A549 (cell line): ENCODE measurements at regions not wholly inside any gene's neighbourhood (a gene's known extent, or its start where the extent isn't known, plus 50 kb on each side); places are given as distances from the start of the nearest gene placed in this dataset.

ENCODE experiments used
- BHLHE40 ChIP-seq: IDR thresholded peaks from 2 replicates; pipeline ENCODE4 v1.6.1; 2012; ENCODE audit warnings: low read depth, low read length, inconsistent platforms
- CHD2 ChIP-seq: fragments of 150-350 bp; IDR thresholded peaks from 2 replicates; pipeline ENCODE4 v1.6.1; 2014; ENCODE audit warnings: low read length; ENCODE audit not compliant: partially characterized antibody
- CTCF ChIP-seq: fragments of >200 bp; sonication (Bioruptor Twin); formaldehyde crosslinking; IDR thresholded peaks from 3 replicates; pipeline ENCODE4 v1.5.1; 2016
- EHMT2 ChIP-seq: fragments of 200-600 bp; sonication (generic); IDR thresholded peaks from 2 replicates; pipeline ENCODE4 v1.6.1; 2016; ENCODE audit warnings: antibody characterized with exemption, low read depth, mild to moderate bottlenecking, moderate library complexity
- EP300 ChIP-seq, 2 experiments: fragments of >200 bp; sonication (Bioruptor Twin); formaldehyde crosslinking; IDR thresholded peaks; 2 replicates in 1 of 2; 3 replicates in 1 of 2; pipeline ENCODE4 v1.6.1; 2016 to 2017
- HMGXB4 ChIP-seq: fragments of 250-450 bp; sonication (Bioruptor Pico); IDR thresholded peaks from 2 replicates; pipeline ENCODE4 v1.5.0; 2021; ENCODE audit warnings: mild to moderate bottlenecking, moderate library complexity, borderline replicate concordance
- JUNB ChIP-seq: fragments of >200 bp; sonication (Bioruptor Twin); formaldehyde crosslinking; IDR thresholded peaks from 2 replicates; pipeline ENCODE4 v1.6.1; 2016
- KDM1A ChIP-seq: fragments of 200-600 bp; sonication (generic); IDR thresholded peaks from 2 replicates; pipeline ENCODE4 v1.6.1; 2016; ENCODE audit warnings: low read depth, mild to moderate bottlenecking
- MAX ChIP-seq: IDR thresholded peaks from 2 replicates; pipeline ENCODE4 v1.6.1; 2012
- PHF8 ChIP-seq: fragments of 200-600 bp; sonication (generic); IDR thresholded peaks from 2 replicates; pipeline ENCODE4 v1.6.1; 2016; ENCODE audit warnings: low read depth, mild to moderate bottlenecking, antibody characterized with exemption, moderate library complexity, borderline replicate concordance
- POLR2A ChIP-seq: IDR thresholded peaks from 2 replicates; pipeline ENCODE4 v1.6.1; 2012; ENCODE audit warnings: mild to moderate bottlenecking, low read length
- REST ChIP-seq: fragments of 200-600 bp; sonication (generic); IDR thresholded peaks from 2 replicates; pipeline ENCODE4 v1.6.1; 2016; ENCODE audit warnings: antibody characterized with exemption, mild to moderate bottlenecking, moderate library complexity
- RFX5 ChIP-seq: fragments of 450-650 bp; IDR thresholded peaks from 2 replicates; pipeline ENCODE4 v1.7.1; 2014; ENCODE audit warnings: antibody characterized with exemption, mild to moderate bottlenecking, moderate library complexity
- RNF2 ChIP-seq: fragments of 200-600 bp; sonication (generic); IDR thresholded peaks from 2 replicates; pipeline ENCODE4 v1.6.1; 2016; ENCODE audit warnings: low read depth, mild to moderate bottlenecking, antibody characterized with exemption, moderate library complexity, borderline replicate concordance

DNA sequence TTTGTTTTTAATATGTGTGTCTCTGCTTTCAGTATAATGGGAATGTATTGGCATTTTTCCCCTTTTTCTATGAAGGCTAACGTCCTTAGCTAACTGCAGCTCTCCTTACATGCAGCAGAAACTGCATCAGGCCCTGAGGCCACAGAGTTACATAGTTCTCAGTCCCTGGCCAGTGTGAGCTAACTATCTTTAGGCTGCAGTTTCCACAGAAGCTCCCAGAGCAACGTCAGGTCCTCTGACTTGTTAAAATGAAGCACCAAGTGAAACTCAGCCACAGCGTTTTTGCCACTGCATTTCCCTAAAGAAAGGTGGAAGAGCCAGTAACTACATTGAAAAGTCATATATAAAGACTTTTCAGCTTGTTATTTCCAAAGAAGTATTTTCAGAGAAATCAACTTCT, 244.7 kb downstream of the CBLN4 start:
- no peak for TF ChIP-seq POLR2A
- no peak for TF ChIP-seq RFX5
- TF ChIP-seq CHD2 = no peak
- TF ChIP-seq RNF2 = no peak
- TF ChIP-seq EHMT2 = no peak
- TF ChIP-seq CTCF = no peak
- TF ChIP-seq HMGXB4 = no peak
- TF ChIP-seq EP300 (IDR thresholded peaks at IDR 0.05) = no peak
- TF ChIP-seq KDM1A = no peak
- no peak for TF ChIP-seq REST
- no peak for TF ChIP-seq JUNB
- TF ChIP-seq BHLHE40 = no peak
- TF ChIP-seq MAX = no peak
- TF ChIP-seq PHF8 = no peak
